Activated naive CD4-positive, alpha-beta T cell treated with Interleukin-2 at 50 U/mL for 16 hours (primary cell): ENCODE measurements at regions not wholly inside any gene's neighbourhood (a gene's known extent, or its start where the extent isn't known, plus 50 kb on each side); places are given as distances from the start of the nearest gene placed in this dataset.

Source experiments
- DNase-seq: peaks from one replicate; pipeline ENCODE4 v3.0.0-alpha.2; 2020

GRCh38 chr4:111187108-111187507 is 564.2 kb upstream of the PITX2 start:
- no peak for DNase-seq

- no peak for DNase-seq
Measured at GRCh38 chr4:111198446-111198845, 575.6 kb upstream of the PITX2 start.

- no peak for DNase-seq
Measured at GRCh38 chr4:111204797-111205196, 581.9 kb upstream of the PITX2 start.

- DNase-seq, result no peak
Measured at GRCh38 chr4:111208970-111209369, 586.1 kb upstream of the PITX2 start.

GRCh38 chr4:111209706-111210105 is 586.8 kb upstream of the PITX2 start:
- DNase-seq, result no peak

- DNase-seq, result no peak
Measured at GRCh38 chr4:111210595-111210994, 587.7 kb upstream of the PITX2 start.

- DNase-seq, result no peak
Measured at GRCh38 chr4:111213531-111213930, 590.7 kb upstream of the PITX2 start.

- no peak for DNase-seq
Measured at GRCh38 chr4:111214371-111214770, 591.5 kb upstream of the PITX2 start.

GRCh38 chr4:111215755-111216154 is 592.9 kb upstream of the PITX2 start:
- DNase-seq, result no peak

GRCh38 chr4:111216791-111217190 is 593.9 kb upstream of the PITX2 start:
- DNase-seq, result no peak

GRCh38 chr4:111221371-111221770 is 598.5 kb upstream of the PITX2 start:
- DNase-seq, result no peak

- DNase-seq, result no peak
Measured at GRCh38 chr4:111228396-111228795, 605.5 kb upstream of the PITX2 start.

GRCh38 chr4:111228874-111229273 is 606.0 kb upstream of the PITX2 start:
- DNase-seq, result no peak

GRCh38 chr4:111230265-111230664 is 607.4 kb upstream of the PITX2 start:
- DNase-seq, result no peak

- DNase-seq, result no peak
Measured at GRCh38 chr4:111231281-111231680, 608.4 kb upstream of the PITX2 start.

- no peak for DNase-seq
Measured at GRCh38 chr4:111234939-111235338, 612.1 kb upstream of the PITX2 start.

- no peak for DNase-seq
Measured at GRCh38 chr4:111263836-111264235, 641.0 kb upstream of the PITX2 start.

- DNase-seq, result no peak
Measured at GRCh38 chr4:111266937-111267336, 644.1 kb upstream of the PITX2 start.

GRCh38 chr4:111267786-111268185 is 644.9 kb upstream of the PITX2 start:
- DNase-seq, result no peak

GRCh38 chr4:111268769-111269414 is 646.0 kb upstream of the PITX2 start:
- no peak for DNase-seq

- no peak for DNase-seq
Measured at GRCh38 chr4:111269439-111269838, 646.6 kb upstream of the PITX2 start.

- no peak for DNase-seq
Measured at GRCh38 chr4:111274060-111274459, 651.2 kb upstream of the PITX2 start.

- DNase-seq, result no peak
Measured at GRCh38 chr4:111274486-111274885, 651.6 kb upstream of the PITX2 start.

GRCh38 chr4:111281219-111281618 is 658.3 kb upstream of the PITX2 start:
- DNase-seq, result no peak

GRCh38 chr4:111282035-111282434 is 659.2 kb upstream of the PITX2 start:
- no peak for DNase-seq
